OCI-LY7 (cell line): ENCODE measurements at regions not wholly inside any gene's neighbourhood (a gene's known extent, or its start where the extent isn't known, plus 50 kb on each side); places are given as distances from the start of the nearest gene placed in this dataset.

Source experiments
- CTCF ChIP-seq: fragments of 200-600 bp; sonication (generic); conservative IDR thresholded peaks from 2 replicates; pipeline ENCODE4 v1.5.1; 2014; ENCODE audit warnings: mild to moderate bottlenecking, antibody characterized with exemption, low read length, moderate library complexity, mixed read lengths
- EZH2phosphoT487 ChIP-seq: fragments of 200-600 bp; sonication (generic); IDR thresholded peaks from 2 replicates; pipeline ENCODE4 v1.6.1; 2018; ENCODE audit warnings: low read depth, borderline replicate concordance, mild to moderate bottlenecking, mixed run types, antibody characterized with exemption, low read length, moderate library complexity, mixed read lengths

GRCh38 chr11:112380464-112380863, 119.8 kb upstream of the PLET1 start:
- no peak for TF ChIP-seq CTCF
- no peak for TF ChIP-seq EZH2phosphoT487
